ENCODE measurements at regions not wholly inside any gene's neighbourhood (a gene's known extent, or its start where the extent isn't known, plus 50 kb on each side); places are given as distances from the start of the nearest gene placed in this dataset.
"Not testable (repeated sequence)": the region's sequence is repeated elsewhere in the genome, so short reads cannot be mapped to it uniquely, and the experiment has no call there.

DNA sequence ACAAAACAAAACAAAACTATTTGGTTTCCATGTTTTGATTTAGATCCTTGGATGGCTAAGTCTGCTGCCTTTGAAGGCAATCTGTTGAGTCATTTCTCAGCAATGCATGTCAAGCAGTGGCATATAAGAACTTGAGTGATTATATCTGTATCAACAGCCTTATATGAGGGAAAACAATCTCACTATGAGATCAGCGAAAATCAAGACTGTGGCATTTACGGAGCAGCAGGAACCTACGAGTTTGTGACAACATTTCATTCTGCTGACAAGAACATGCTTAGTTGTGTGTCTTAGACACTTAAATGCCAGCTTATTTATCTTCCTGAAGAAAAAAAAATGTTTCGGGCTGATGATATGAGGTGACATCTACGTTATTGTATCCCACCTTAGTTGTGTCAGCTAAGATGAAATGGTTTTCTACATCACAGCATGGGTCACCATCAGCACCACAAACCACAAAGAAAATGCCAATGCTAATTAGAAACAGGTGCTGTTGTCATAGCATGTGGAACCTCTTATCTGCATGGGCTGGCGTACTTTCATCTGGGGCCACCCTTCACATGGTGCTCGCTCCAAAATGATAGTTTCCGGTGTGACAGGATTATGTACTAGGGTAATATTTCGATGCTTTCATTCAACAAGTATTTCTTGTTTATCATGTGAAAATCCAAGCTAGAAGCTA is 1085.5 kb downstream of the SORCS1 start:
- peak; percentile 22 for DNase-seq (ENCODE audit: low read depth)

DNA sequence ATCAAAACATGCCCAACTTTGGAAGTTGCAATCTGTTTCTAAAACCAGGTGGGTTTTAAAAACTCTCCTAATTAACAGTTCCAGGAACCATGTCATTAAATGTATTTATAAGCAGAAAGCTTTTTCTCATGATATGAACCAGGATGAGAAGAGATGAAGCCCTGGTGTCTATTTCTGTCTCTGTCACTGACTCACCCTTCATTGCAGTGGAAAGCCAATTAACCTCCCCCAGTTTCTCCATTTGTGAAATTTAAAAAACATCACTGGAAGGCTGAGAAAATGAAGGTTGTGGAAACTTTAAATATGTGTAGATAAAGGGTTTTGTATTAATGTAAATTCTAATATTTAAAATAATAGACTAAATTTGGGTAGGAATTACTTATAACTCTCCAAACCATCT is 1088.0 kb downstream of the SORCS1 start:
- DNase-seq (ENCODE audit: low read depth), result no peak

DNA sequence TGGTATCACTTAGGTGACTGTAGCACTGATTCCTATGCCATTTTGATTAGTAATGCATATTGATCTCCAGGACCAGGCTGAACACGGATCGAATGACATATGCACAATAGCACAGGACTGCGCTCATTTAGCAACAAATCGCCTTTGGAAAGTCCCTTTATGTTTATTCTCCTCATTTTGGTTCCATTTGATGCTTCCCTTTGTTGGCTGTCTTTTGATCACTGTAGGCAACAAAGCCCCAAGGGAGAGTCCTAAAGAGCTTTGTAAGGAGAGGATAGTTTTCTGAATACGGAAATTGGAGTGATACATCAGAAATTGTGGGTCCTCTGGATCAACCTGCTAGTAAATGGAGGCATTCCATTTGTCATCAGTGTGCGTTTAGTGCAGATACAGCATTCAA is 1111.4 kb downstream of the SORCS1 start:
- DNase-seq (ENCODE audit: low read depth), result no peak

DNA sequence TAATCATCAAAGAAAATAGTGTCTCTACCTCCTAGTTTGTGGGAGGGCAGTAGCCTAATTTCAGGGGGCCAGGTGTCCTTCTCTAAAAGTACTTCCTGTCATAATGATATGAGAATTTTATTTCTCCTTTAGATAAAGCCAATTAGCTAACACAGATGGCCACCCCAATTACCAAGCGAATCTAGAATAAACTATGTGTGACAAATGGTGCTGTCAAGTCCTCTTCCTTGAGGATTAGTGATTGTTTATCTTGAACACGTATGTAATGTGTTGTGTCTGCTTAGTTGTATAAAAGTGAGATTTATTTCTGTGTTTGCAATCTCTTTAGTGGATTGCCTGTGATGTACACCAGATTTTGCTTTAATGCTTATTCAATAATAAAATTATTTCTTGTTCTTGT is 1120.0 kb downstream of the SORCS1 start:
- DNase-seq (ENCODE audit: low read depth), result no peak

DNA sequence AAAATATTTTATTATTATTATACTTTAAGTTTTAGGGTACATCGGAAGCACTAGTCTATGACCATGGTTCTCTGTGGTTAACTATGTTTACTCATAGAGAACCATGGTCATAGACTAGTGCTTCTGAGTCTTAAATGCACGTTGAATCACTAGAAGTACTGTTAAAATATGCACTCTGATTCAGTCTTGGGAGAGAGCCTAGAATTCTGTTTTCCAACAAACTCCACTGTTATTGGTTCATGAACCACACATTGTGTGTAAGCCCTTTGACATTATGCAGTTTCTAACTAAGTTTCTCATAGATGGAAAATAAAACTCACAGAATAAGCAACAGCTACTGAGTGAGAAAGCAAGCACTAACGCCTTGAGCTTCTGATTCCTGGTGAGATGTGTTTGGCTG is 1120.6 kb downstream of the SORCS1 start:
- DNase-seq (ENCODE audit: low read depth), result peak; percentile 53

DNA sequence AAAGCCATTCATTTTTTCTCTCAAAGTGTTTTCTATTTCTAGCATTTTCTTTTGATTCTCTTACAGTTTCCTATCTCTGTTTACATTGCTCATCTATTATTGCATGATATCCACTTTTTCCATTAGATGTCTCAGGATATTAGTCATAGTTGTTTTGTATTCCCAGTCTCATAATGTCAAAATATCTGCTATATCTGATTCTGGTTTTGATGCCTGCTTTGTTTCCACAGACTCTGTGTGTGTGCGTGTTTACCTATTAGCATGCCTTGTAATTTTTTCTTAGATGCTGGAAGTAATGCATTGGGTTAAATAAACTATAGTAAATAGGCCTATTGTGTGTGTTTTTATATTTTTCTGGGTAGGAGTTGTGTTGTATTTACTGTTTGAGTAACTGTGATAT is 1126.3 kb downstream of the SORCS1 start:
- no peak for DNase-seq (ENCODE audit: low read depth)

DNA sequence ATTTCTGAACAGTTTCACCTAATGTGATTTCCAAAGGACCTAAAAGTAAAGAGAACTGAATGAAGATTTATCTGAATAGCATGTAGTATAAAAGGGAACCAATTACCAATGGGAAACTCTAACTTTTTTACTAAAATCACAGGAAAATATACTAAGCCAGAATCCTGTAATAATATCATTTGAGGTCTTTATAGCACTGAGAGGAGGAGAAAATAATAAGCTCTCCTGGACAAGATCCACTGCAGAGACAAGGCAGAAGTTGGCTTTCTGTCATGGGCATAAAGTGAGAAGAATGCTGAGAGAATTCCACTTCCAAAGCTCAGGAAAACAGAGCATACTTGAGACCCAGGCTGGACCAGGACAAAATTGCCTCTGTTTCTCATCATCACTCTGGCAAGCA is 1131.4 kb downstream of the SORCS1 start:
- no peak for DNase-seq (ENCODE audit: low read depth)

DNA sequence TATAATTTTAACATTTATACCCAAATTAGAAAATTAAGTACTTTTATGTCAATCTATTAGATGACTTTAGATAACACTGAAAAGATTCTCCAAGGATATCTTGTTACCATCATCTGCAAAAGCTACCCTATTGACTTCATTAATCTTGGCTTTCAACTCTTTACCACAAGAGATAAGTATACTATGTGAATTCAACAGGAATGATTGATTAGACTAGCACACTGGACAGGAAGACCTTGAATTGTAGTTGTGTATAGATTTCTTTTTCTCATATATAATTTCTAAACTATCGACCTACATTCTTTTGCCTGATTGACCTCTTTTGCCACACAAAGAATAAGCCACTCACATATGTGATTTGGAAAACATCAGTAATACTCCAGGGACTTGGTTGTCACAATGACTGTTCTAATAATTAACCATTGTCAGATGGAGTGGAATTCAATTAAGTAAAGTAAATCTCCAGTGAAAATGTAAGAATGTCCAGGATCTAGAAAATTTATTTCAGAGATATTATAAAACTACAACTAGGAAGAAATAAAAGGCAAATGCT is 1132.0 kb downstream of the SORCS1 start:
- DNase-seq (ENCODE audit: low read depth), result no peak

DNA sequence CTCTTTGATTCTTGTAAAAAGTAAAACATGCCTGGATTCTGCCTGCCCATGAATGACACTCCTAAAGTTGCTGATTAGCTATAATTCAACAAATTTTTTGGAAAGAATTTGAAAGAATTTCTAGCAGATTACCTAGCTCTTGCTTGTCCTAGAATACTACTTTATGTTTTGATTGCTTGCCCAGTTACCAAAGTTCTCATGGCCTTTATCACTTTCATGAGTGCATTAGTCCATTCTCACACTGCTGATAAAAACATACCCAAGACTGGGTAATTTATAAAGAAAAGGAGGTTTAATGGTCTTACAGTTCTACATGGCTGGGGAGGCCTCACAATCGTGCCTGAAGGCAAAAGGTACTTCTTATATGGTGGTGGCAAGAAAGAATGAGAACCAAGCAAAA is 1137.3 kb downstream of the SORCS1 start:
- no peak for DNase-seq (ENCODE audit: low read depth)

DNA sequence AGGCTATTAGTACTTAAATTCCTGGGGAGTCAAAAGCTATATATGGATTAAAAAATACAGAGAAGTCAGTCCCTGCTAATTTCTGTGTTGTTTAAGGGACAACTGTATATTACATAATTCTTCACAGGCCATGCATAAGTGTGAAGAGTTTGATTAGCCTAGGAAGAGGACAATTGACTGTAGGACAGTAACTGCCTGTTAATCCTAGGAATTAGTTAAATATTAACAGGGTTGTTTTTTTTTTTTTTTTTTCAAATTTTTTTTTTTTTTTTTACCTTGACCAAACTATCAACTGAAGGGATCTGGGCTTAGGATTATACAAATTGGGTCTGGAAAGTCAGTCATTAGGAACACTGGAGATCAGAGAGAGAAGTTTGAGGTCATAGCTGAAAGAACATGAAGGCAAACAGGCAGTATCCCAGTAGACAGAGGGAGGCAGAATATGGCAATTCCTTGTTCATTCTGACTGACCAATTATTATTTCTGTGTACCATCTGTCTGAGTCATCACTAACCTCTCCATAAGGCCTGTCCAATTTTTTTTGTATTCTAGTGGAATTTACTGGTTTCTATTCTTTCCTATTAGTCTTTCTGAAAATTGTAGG is 1139.2 kb downstream of the SORCS1 start:
- no peak for DNase-seq (ENCODE audit: low read depth)

DNA sequence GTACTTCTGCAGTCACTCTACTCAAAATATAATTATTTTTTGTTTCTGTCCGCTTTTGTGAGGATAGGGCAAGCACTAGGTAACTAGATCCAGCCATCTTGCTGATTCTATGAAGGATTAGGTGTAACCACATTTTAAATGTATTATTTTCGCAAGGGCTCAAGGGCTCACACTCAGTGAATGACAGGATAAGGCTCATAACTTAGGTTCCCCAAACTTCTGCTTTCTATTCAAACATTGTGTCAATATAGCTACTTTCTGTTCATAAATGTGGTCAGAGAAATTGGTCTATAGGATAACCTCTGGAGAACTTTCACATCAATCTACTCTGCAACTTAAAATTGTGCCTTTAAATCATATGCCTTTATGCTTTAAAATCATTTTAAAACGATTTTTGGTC is 1141.2 kb downstream of the SORCS1 start:
- no peak for DNase-seq (ENCODE audit: low read depth)

DNA sequence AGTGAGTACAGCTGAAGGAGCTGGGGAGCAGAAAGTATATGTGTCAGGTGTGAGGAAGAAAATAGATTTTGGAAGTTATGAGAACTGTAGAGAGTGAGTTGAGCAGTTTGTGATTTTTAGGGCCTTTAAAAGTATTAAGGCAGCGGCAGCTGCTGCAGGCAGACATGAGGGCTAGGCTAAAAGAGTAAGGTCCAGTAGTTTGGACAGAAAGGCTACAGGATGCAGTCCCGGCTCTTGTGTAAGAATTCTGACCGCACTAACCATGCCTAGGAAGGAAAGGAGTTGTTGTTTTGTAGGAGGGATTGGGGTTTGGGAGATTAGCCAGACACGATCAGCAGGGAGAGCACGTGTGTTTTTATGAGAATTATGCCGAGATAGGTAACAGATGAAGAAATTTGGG is 1144.9 kb downstream of the SORCS1 start:
- not testable (repeated sequence) for DNase-seq (ENCODE audit: low read depth)

DNA sequence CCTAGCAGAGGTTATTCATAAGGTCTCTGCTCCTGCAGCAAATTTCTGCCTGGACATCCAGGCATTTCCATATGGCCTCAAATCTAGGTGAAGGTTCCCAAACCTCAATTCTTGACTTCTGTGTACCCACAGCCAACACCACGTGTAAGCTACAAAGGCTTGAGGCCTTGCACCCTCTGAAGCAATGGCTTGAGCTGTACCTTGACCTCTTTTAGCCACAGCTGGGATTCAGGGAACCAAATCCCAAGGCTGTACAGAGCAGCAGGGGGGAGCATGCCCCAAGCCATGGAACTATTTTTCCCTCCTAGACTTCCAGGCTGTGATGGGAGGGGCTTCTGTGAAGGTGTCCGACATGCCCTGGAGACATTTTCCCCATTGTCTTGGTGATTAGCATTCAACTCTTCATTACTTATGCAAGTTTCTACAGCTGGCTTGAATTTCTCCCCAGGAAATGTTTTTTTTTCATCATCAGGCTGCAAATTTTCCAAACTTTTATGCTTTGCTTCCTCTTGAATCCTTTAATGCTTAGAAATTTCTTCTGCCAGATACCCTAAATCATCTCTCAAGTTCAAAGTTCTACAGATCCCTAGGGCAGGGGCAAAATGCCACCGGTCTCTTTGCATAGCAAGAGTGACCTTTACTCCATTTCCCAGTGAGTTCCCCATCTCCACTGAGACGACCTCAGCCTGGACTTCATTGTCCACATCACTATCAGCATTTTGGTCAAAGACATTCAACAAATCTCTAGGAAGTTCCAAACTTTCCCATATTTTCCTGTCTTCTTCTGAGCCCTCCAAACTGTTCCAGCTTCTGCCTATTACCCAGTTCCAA is 1148.9 kb downstream of the SORCS1 start:
- not testable (repeated sequence) for DNase-seq (ENCODE audit: low read depth)

DNA sequence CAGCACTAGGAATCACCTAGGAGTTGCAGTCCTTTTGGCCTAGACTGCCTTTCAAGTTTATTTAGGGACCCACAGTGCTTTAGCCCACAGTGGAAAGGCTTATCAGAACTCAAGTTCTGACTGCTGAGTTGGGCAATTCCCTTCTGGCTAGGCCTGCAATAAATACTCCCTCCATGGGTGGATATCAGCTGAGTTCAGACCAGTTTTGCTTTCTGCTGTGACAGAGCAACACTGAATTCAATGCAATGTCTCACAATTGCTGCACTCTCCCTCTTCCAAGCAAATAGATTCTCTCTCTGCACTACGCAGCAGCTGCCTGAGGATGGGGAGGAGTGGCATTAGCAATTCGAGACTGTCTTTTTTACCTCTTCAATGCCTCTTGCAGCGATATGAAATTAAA is 1153.3 kb downstream of the SORCS1 start:
- DNase-seq (ENCODE audit: low read depth), result no peak

DNA sequence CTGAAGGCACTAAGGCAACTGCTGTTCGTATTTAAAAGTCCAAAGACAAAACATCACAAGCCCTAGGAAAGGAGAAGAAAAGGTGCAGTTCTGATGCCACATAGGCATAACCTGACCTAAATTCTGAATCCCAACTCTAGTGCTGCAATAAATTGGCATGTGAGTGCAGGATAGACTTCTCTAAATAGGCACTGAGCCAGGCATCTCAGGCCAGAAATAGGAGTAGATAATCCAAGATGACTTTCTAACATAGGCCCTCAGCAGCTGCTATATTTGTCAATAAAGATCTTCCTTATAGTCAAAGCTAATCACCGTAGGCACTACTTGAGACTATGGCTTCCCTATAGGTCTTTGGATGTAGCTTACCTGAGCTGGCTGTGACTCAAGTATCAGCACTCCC is 1163.8 kb downstream of the SORCS1 start:
- no peak for DNase-seq (ENCODE audit: low read depth)

DNA sequence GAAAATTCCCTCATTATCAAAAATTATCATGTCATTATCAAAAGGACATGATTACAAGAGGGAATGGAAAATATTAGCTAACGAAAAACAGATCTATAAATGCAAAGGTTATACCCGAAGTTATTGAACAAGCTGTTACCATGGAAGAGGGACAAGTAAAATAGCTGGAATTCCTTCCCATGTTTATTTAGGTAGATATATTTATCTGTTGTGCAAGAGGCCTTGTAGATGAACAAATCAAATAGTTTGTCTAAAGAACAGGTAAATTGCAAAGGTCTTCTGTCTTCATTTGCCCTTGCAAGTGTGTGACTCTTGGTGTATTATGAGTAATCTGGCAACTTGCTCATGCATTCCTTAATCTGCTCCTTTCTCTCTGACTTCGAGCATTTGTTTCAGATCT is 1170.9 kb downstream of the SORCS1 start:
- DNase-seq (ENCODE audit: low read depth), result no peak

DNA sequence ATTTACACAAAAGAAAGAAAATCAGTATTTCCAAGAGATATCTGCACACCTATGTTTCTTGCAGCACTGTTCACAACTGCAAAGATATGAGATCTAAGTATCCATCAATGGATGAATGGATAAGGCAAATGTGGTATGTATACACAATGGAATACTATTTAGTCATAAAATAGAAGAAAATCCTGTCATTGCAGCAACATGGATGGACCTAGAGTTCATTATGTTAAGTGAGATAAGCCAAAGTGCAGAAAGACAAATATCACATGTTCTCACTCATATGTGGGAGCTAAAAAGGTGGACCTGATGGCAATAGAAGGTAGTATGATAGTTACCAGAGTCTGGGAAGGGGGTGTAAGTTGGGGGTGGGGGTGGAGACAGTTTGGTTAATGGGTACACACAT is 1171.6 kb downstream of the SORCS1 start:
- DNase-seq (ENCODE audit: low read depth), result no peak

DNA sequence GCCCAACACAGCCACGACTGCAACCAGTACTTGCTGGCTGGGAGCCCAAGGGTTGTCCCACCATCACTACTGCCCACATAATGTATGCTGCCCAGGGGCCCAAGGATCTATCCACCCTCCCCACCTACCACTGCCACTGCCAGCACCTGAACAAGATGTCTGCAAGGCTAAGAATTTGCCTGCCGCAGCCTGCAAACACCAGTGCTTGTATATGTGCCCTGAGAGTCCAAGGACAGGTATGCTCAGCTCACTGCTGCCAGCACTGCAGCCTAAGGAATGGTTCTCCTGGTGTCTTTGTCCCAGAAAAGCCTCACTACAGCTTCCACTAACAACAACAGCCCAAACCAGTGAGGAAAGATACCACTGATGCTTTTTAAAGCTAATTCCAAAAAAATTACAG is 1174.0 kb downstream of the SORCS1 start:
- DNase-seq (ENCODE audit: low read depth), result no peak

DNA sequence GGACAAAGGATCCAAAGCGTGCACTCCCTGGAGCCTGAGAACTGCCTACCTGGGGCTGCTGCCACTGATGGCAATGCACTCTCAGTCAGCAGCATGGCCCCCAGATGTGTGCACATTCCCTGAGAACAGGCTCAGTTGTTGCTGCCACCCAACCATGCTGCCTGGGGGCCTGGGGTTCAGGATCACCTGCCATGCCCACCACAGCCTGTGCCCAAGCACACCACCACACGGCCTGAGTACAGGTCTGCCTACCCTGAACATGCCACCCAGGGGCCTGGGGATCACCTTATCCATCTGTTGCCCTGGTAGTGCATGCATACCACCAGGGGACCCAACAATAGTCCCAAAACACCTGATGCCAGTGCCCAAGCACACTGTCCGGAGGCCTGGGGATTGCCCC is 1174.5 kb downstream of the SORCS1 start:
- no peak for DNase-seq (ENCODE audit: low read depth)

DNA sequence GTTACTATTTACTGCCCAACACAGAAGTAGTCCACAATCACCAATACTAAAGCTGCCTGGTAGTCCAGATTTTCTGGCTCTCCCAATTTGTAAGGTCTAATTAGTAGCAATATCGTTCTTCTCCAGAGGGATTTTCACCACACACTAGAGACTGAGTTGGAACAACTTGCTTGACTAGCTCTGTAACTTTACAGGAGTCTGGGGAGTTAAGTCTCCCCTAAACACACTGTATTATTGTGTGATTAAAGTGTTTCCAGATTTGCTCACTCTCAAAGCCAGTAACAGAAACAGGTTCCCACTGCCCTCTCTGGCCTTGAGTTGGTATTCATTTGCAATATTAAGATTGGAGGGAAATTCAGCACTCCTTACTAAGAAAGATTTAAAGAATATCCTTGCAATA is 1175.7 kb downstream of the SORCS1 start:
- no peak for DNase-seq (ENCODE audit: low read depth)

DNA sequence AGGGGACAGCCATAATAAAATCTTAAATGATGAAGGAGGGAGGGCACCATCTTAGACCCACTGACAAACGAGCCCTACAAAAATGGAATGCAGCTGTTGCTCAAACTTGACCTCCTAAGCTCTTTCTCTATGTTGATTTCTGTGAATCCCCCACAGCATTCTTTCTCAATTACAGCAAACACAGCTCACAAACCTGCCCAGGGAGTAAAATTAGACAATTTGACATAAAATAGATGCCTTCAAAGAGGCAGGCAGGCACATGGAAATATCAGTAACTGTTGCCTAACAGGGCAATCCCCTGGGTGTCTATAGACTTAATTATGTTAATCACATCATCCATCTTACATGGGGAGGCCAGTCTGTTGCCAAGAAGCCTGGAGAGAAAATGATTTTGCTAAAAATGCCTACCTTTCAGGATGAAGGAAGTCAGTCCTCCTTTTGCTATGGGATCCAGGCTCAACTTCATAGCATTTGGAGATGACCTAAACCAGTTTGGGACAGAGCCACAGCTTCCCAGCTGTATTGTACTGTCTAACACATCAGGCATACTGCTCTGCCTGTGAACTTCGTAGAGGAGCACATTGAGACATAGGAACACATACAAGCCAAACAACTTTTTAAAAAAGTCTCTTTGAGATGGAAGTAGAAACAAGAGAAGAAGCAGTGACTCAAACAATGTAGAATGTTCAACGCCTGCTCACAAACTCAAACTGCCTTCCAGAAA is 1177.4 kb downstream of the SORCS1 start:
- no peak for DNase-seq (ENCODE audit: low read depth)

DNA sequence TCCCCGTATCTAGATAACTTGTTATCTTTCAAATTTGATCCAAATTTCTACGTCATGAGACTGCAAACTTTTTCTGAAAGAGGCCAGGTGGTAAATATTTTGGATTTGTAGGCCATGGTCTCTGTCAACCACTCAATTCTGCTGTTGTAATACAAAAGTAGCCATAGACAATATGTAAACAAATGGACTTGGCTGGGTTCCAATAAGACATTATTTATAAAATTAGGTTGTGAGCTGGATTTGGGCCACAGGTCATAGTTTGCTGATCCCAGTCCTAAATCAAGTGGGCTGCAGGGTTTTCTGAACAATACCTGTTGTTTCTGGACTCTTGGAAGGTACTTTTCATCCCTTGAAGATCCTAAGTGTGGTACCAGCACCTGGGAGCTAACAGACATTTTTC is 1178.0 kb downstream of the SORCS1 start:
- DNase-seq (ENCODE audit: low read depth), result no peak

Data from renal cortical epithelial cell (primary cell).